Nephron progenitor cell (in vitro differentiated cells): ENCODE measurements at regions not wholly inside any gene's neighbourhood (a gene's known extent, or its start where the extent isn't known, plus 50 kb on each side); places are given as distances from the start of the nearest gene placed in this dataset.
A peak's percentile ranks its signal among the peaks of the same experiment; 100 is the strongest.

Source experiments
- DNase-seq: peaks from one replicate; pipeline ENCODE4 v3.0.0; 2021
- H3K27ac Mint-ChIP-seq: 2 replicates; pipeline ENCODE4 v1.8.0; 2021; ENCODE audit warnings: mild to moderate bottlenecking, moderate library complexity, mixed read lengths
- H3K27me3 Mint-ChIP-seq: 2 replicates; pipeline ENCODE4 v1.8.0; 2021; ENCODE audit warnings: mild to moderate bottlenecking, low read depth, mixed read lengths; ENCODE audit not compliant: poor library complexity
- H3K36me3 Mint-ChIP-seq: 2 replicates; pipeline ENCODE4 v1.8.0; 2021; ENCODE audit warnings: low read depth, mixed read lengths
- H3K4me1 Mint-ChIP-seq: 2 replicates; pipeline ENCODE4 v1.8.0; 2021; ENCODE audit warnings: mixed read lengths
- H3K4me3 Mint-ChIP-seq: 2 replicates; pipeline ENCODE4 v1.8.0; 2021; ENCODE audit warnings: mild to moderate bottlenecking, moderate library complexity, mixed read lengths
- H3K9me3 Mint-ChIP-seq: 2 replicates; pipeline ENCODE4 v1.8.0; 2021; ENCODE audit warnings: mild to moderate bottlenecking, moderate library complexity, mixed read lengths
- TF ChIP-seq, protein P1 (sequence below): fragments of 200-600 bp; sonication (generic); IDR thresholded peaks from 2 replicates; pipeline ENCODE4 v1.5.0; 2021; ENCODE audit warnings: antibody characterized with exemption

DNA sequence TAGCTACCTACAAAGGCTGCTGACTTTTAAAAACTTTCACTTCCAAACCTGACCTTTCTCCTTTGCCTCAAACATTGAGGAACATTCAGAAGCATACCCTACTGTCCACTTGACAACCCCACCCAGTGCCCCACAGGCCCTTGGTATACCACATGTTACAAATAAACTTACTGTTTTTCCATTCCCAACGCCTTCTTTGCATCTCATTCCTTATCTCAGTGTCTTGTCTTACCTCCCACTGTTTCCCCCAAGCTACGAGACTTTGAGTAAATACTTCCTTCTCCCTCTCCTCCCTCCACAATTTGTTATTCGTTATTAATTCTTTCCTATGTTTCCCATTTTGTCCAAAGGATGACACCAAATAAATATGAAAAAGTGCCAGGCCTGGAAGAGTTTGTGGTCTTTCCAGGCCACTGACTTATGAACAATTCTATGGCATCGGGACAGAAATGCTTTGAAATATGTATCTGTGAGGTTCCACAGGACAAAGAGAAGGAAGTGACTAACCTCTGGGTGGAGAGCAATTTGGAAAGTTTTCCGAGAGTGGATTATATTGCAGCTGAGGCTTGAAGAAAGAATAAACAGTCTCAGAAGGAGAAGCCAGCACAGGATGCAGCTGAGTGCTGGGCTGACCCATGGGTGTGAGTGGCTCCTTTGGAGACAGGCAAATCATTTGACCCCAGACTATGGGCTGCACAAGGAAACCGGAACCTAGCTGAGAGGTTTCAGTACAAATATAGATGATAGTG lies 409.0 kb downstream of the LPIN1 start:
- H3K36me3 Mint-ChIP-seq: no peaks in the 10 kb centered on the region
- H3K4me3 Mint-ChIP-seq: no peak overlapping the region
- TF ChIP-seq, protein P1, sequence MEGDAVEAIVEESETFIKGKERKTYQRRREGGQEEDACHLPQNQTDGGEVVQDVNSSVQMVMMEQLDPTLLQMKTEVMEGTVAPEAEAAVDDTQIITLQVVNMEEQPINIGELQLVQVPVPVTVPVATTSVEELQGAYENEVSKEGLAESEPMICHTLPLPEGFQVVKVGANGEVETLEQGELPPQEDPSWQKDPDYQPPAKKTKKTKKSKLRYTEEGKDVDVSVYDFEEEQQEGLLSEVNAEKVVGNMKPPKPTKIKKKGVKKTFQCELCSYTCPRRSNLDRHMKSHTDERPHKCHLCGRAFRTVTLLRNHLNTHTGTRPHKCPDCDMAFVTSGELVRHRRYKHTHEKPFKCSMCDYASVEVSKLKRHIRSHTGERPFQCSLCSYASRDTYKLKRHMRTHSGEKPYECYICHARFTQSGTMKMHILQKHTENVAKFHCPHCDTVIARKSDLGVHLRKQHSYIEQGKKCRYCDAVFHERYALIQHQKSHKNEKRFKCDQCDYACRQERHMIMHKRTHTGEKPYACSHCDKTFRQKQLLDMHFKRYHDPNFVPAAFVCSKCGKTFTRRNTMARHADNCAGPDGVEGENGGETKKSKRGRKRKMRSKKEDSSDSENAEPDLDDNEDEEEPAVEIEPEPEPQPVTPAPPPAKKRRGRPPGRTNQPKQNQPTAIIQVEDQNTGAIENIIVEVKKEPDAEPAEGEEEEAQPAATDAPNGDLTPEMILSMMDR: no peak
- peaks cover 10% of the 10 kb centered on the region for H3K4me1 Mint-ChIP-seq
- H3K27ac Mint-ChIP-seq: no peak overlapping the region
- DNase-seq: no peak
- H3K27me3 Mint-ChIP-seq: peaks cover 9% of the 10 kb centered on the region
- peaks cover 1% of the 10 kb centered on the region for H3K9me3 Mint-ChIP-seq

DNA sequence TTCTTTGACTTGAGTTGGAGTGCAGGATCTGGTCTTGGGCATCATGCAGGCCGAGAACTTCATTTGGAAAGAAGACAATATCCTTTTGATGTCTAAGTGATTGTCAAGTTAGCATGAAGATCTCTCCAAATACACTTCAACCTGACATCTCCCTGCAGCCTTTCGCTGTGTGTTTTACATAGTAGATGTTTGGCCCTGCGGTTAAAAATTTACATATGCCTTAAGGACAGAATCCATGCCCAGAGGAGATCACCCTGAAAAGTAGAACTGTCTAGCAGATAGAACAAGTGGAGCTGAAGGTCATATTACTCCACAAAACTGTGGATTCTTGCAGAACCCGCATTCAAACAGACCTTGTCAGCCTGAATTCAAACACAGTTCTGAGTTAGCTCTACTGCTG lies 409.9 kb downstream of the LPIN1 start:
- no peak for DNase-seq
- Mint-ChIP-seq H3K27ac (no peak overlapping the region), H3K4me3 (no peak overlapping the region), H3K4me1 (peaks cover 16% of the 10 kb centered on the region), H3K9me3 (peaks cover 3% of the 10 kb centered on the region), H3K36me3 (no peaks in the 10 kb centered on the region), H3K27me3 (peaks cover 7% of the 10 kb centered on the region)
- TF ChIP-seq, protein P1: no peak

DNA sequence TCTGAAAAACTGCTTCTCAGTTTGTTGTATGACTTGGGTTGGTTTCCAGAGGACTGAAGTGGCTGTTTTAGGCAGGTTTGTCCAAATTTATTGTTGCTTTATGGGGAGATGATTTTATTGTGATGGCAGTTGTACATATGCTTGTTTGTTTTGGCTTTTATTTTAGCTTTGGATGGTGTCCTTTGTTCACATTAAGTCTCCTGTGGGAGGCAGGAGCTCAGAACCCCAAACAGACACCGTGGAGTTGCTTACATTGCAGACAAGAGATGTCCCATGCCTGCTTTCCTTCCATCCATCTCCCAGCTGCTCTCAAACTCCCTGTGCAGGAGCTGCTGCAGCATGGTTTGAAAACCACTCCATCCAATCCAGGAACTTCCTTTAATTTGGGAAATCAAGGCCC lies 414.7 kb downstream of the LPIN1 start:
- no peaks in the 10 kb centered on the region for H3K36me3 Mint-ChIP-seq
- H3K27me3 Mint-ChIP-seq: peaks cover 9% of the 10 kb centered on the region
- TF ChIP-seq, protein P1: no peak
- H3K9me3 Mint-ChIP-seq: peaks cover 3% of the 10 kb centered on the region
- H3K27ac Mint-ChIP-seq: no peak overlapping the region
- H3K4me3 Mint-ChIP-seq: no peak overlapping the region
- DNase-seq: no peak
- peaks cover 40% of the 10 kb centered on the region for H3K4me1 Mint-ChIP-seq

DNA sequence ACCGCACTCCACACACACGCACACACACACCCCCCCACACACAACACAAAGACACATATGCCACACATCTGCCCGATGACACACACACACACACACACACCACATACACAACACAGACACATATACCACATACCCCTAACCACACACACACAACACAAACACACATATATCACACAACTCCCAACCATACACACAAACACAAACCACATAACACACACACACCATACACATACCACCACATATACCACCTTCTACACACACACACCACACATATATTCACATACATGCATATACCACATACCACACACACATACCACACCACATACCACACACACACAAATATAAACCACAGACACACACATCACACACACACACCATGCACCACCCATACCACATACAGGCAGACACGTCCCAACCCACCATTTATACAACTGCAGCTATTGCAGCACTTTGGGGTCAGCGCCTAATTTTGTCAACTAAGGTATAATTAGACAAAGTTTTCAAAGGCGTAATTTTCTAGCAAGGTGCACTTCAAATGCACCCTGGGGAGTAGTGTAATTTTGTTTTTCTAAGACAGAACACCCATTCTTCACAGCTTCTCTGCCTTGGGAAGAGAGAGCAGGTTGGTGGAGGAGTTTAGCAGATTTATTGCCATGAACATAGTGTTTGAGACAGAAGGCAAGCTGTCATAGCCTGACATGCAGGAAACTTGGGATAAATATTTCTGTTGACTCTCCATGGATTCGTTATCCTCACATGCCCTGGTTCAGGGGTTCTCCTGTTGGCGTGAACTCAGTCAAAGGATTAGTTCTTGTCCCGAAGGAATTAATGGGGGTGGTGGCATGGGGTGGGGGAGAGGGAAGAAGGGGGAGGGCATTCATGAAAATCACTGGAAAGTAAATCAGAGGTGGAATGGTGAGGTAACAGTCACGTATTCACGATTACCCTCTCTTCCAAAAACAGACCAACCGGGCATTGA lies 416.1 kb downstream of the LPIN1 start:
- Mint-ChIP-seq H3K9me3 (peaks cover 3% of the 10 kb centered on the region), H3K36me3 (no peaks in the 10 kb centered on the region), H3K27me3 (peaks cover 8% of the 10 kb centered on the region), H3K4me1 (peaks cover 44% of the 10 kb centered on the region), H3K4me3 (no peak overlapping the region), H3K27ac (peak overlapping the region; percentile 76)
- TF ChIP-seq, protein P1: no peak
- no peak for DNase-seq

DNA sequence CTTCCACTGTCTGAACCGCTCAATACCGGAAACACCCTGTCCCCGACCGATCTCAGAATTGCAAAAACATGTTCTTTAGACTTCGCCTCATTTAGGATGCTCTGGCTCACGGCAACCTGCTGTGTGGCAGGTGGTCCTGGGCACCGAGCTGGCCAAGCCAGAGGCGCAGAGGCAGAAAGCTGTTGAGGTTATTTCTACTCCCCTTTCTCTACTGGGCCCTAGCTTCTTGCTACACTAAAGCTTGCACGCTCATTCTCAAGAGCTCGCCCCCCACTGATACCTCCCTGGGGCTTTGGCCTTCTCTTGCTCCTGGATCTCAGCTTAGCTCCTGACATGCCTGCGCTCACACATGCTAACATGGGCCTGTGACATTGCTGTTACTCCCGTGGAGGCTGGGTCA lies 417.4 kb downstream of the LPIN1 start:
- Mint-ChIP-seq H3K27me3 (peaks cover 5% of the 10 kb centered on the region), H3K9me3 (peaks cover 3% of the 10 kb centered on the region), H3K4me3 (no peak overlapping the region), H3K36me3 (no peaks in the 10 kb centered on the region), H3K27ac (no peak overlapping the region), H3K4me1 (peaks cover 57% of the 10 kb centered on the region)
- DNase-seq: no peak
- TF ChIP-seq, protein P1: no peak
